ENCODE measurements at regions not wholly inside any gene's neighbourhood (a gene's known extent, or its start where the extent isn't known, plus 50 kb on each side); places are given as distances from the start of the nearest gene placed in this dataset.
A peak's percentile ranks its signal among the peaks of the same experiment; 100 is the strongest.

- no peak for TF ChIP-seq CTCF (IDR thresholded peaks at IDR 0.05)
Measured at GRCh38 chr16:8023326-8023725, 567.0 kb downstream of the TMEM114 start.

GRCh38 chr16:8005096-8005860, 585.0 kb downstream of the TMEM114 start:
- intact Hi-C loops (cut with DNase I) = no loop called here
- no peaks in the 10 kb centered on the region for H3K36me3 ChIP-seq
- ATAC-seq = no peak

More at GRCh38 chr16:8023326-8023725, 567.0 kb downstream of the TMEM114 start:
- Histone ChIP-seq H3K27ac (no peak overlapping the region), H3K9me3 (no peaks in the 10 kb centered on the region), H3K4me1 (no peaks in the 10 kb centered on the region), H3K36me3 (no peaks in the 10 kb centered on the region), H3K4me3 (no peak overlapping the region), H3K27me3 (ENCODE audit: low read depth) (no peaks in the 10 kb centered on the region)
- intact Hi-C loops (cut with DNase I) = no loop called here
- DNase-seq = no peak
- ATAC-seq = no peak

GRCh38 chr16:7998789-7999453, 591.4 kb downstream of the TMEM114 start:
- no peaks in the 10 kb centered on the region for H3K9me3 ChIP-seq
- H3K27me3 ChIP-seq (ENCODE audit: low read depth) = no peaks in the 10 kb centered on the region
- ATAC-seq = no peak

More at GRCh38 chr16:8005096-8005860, 585.0 kb downstream of the TMEM114 start:
- no peak overlapping the region for H3K4me3 ChIP-seq
- no peak for DNase-seq
- H3K27me3 ChIP-seq (ENCODE audit: low read depth) = no peaks in the 10 kb centered on the region
- TF ChIP-seq CTCF (IDR thresholded peaks at IDR 0.05) = no peak
- H3K4me1 ChIP-seq = no peaks in the 10 kb centered on the region
- no peaks in the 10 kb centered on the region for H3K9me3 ChIP-seq
- no peak overlapping the region for H3K27ac ChIP-seq

GRCh38 chr16:7997966-7998365, 592.3 kb downstream of the TMEM114 start:
- Histone ChIP-seq H3K36me3 (no peaks in the 10 kb centered on the region), H3K4me3 (no peak overlapping the region), H3K9me3 (no peaks in the 10 kb centered on the region), H3K4me1 (no peaks in the 10 kb centered on the region), H3K27me3 (ENCODE audit: low read depth) (no peaks in the 10 kb centered on the region), H3K27ac (no peak overlapping the region)
- intact Hi-C loops (cut with DNase I) = no loop called here
- DNase-seq (no peak), ATAC-seq (no peak)
- TF ChIP-seq CTCF (IDR thresholded peaks at IDR 0.05) = no peak

More at GRCh38 chr16:7998789-7999453, 591.4 kb downstream of the TMEM114 start:
- H3K4me3 ChIP-seq = no peak overlapping the region
- DNase-seq = no peak
- TF ChIP-seq CTCF (IDR thresholded peaks at IDR 0.05) = no peak
- no peaks in the 10 kb centered on the region for H3K4me1 ChIP-seq
- intact Hi-C loops (cut with DNase I) = no loop called here
- no peak overlapping the region for H3K27ac ChIP-seq
- H3K36me3 ChIP-seq = no peaks in the 10 kb centered on the region

- H3K4me3 ChIP-seq = no peak overlapping the region
- no peak for DNase-seq
- intact Hi-C loops (cut with DNase I) = no loop called here
Measured at GRCh38 chr16:7992616-7993015, 597.7 kb downstream of the TMEM114 start.

More at GRCh38 chr16:7992616-7993015, 597.7 kb downstream of the TMEM114 start:
- no peak for TF ChIP-seq CTCF (IDR thresholded peaks at IDR 0.05)
- no peak overlapping the region for H3K27ac ChIP-seq
- ATAC-seq = peak; percentile 52 to 75
- no peaks in the 10 kb centered on the region for H3K27me3 ChIP-seq (ENCODE audit: low read depth)
- no peaks in the 10 kb centered on the region for H3K9me3 ChIP-seq
- no peaks in the 10 kb centered on the region for H3K36me3 ChIP-seq
- no peaks in the 10 kb centered on the region for H3K4me1 ChIP-seq
